T47D (cell line): ENCODE measurements at regions not wholly inside any gene's neighbourhood (a gene's known extent, or its start where the extent isn't known, plus 50 kb on each side); places are given as distances from the start of the nearest gene placed in this dataset.

Source experiments
- DNase-seq, 2 experiments: peaks; one replicate each; pipeline versions ENCODE4 v3.0.0 to v3.0.0-alpha.2; 2011 to 2012; ENCODE audit warnings: low read depth in 1 of 2, low spot score in 1 of 2
- JUND ChIP-seq: IDR thresholded peaks from 2 replicates; pipeline ENCODE4 v1.6.1; 2012; ENCODE audit warnings: low read depth
- in situ Hi-C: cut with HindIII; loops from 2 replicates; pipeline ENCODE4 v1.10.0; 2016; ENCODE audit warnings: low sequenced_read_pairs, low pct_unique_long_range_greater_than_20kb

GRCh38 chr2:35356332-35356731 lies 999.2 kb upstream of the CRIM1 start:
- DNase-seq, result no peak
- no peak for TF ChIP-seq JUND
- in situ Hi-C loops, result no loop called here

GRCh38 chr2:35355056-35355455 lies 1000.5 kb upstream of the CRIM1 start:
- in situ Hi-C loops, result no loop called here
- DNase-seq, result no peak
- TF ChIP-seq JUND, result no peak

- in situ Hi-C loops, result no loop called here
- TF ChIP-seq JUND, result no peak
Observed at GRCh38 chr2:35347561-35347960, 1008.0 kb upstream of the CRIM1 start.

GRCh38 chr2:35343135-35343534 lies 1012.4 kb upstream of the CRIM1 start:
- TF ChIP-seq JUND, result no peak
- no peak for DNase-seq
- in situ Hi-C loops, result no loop called here

More at GRCh38 chr2:35347561-35347960, 1008.0 kb upstream of the CRIM1 start:
- no peak for DNase-seq

- TF ChIP-seq JUND, result no peak
- DNase-seq, result peak in 1 of 2 experiments; percentile 12
- in situ Hi-C loops, result no loop called here
Observed at GRCh38 chr2:35339211-35339610, 1016.4 kb upstream of the CRIM1 start.

- in situ Hi-C loops, result no loop called here
- no peak for DNase-seq
- TF ChIP-seq JUND, result no peak
Observed at GRCh38 chr2:35337922-35338321, 1017.7 kb upstream of the CRIM1 start.

- in situ Hi-C loops, result no loop called here
- DNase-seq, result no peak
- TF ChIP-seq JUND, result no peak
Observed at GRCh38 chr2:35314049-35314448, 1041.5 kb upstream of the CRIM1 start.

GRCh38 chr2:35301369-35301768 lies 1054.2 kb upstream of the CRIM1 start:
- no peak for TF ChIP-seq JUND
- DNase-seq, result no peak
- in situ Hi-C loops, result no loop called here

GRCh38 chr2:35298493-35298892 lies 1057.1 kb upstream of the CRIM1 start:
- DNase-seq, result peak; percentile 24 to 95
- in situ Hi-C loops, result no loop called here
- TF ChIP-seq JUND, result peak; percentile 99

- peak in 1 of 2 experiments; percentile 88 for DNase-seq
- TF ChIP-seq JUND, result peak; percentile 92; the same call in 1 of the 2 replicates
- in situ Hi-C loops, result no loop called here
Observed at GRCh38 chr2:35297403-35297802, 1058.2 kb upstream of the CRIM1 start.

GRCh38 chr2:35294636-35295263 lies 1060.8 kb upstream of the CRIM1 start:
- in situ Hi-C loops, result no loop called here
- DNase-seq, result peak in 1 of 2 experiments; percentile 84
- TF ChIP-seq JUND, result no peak

GRCh38 chr2:35293261-35293660 lies 1062.3 kb upstream of the CRIM1 start:
- TF ChIP-seq JUND, result no peak
- DNase-seq, result no peak
- in situ Hi-C loops, result no loop called here

- peak in 1 of 2 experiments; percentile 83 for DNase-seq
- in situ Hi-C loops, result no loop called here
- no peak for TF ChIP-seq JUND
Observed at GRCh38 chr2:35292199-35292598, 1063.4 kb upstream of the CRIM1 start.

GRCh38 chr2:35281702-35282101 lies 1073.9 kb upstream of the CRIM1 start:
- no peak for DNase-seq
- in situ Hi-C loops, result no loop called here
- TF ChIP-seq JUND, result no peak
